ENCODE measurements at regions not wholly inside any gene's neighbourhood (a gene's known extent, or its start where the extent isn't known, plus 50 kb on each side); places are given as distances from the start of the nearest gene placed in this dataset.

DNA sequence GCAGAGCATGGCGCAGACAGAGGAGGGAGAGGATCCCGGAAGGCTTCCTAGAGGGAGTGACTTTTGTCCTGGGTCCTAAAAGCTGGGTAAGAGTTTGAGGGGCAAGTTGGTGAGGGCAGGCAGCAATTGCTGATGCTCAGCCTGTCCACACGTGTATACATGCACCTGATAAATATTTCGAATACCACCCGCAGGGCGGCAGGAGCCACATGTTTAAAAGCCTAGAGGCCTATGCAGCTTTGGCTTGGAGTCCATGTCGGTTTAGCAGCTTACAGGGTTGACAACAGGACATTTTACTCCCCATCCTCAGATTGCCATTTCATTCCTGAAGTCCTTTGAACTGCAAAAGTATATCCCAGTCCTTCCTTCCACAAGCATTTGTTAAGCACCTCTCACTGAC lies 99.1 kb downstream of the KATNIP start:
- TF ChIP-seq CTCF (IDR thresholded peaks at IDR 0.05) (no peak), POLR2A (IDR thresholded peaks at IDR 0.05) (no peak)
